ENCODE measurements at regions not wholly inside any gene's neighbourhood (a gene's known extent, or its start where the extent isn't known, plus 50 kb on each side); places are given as distances from the start of the nearest gene placed in this dataset.

- no peak for TF ChIP-seq REST (IDR thresholded peaks at IDR 0.05)
- TF ChIP-seq BHLHE40 (IDR thresholded peaks at IDR 0.05; ENCODE audit: low read depth, low read length) = no peak
- no peak for TF ChIP-seq EP300 (IDR thresholded peaks at IDR 0.05)
- TF ChIP-seq RFX5 (IDR thresholded peaks at IDR 0.05) = no peak
Observed at GRCh38 chr6:23752414-23752813, 373.6 kb upstream of the NRSN1 start.

Data from A549 (cell line).